Esophagus squamous epithelium (tissue), 5 donors: ENCODE measurements at regions not wholly inside any gene's neighbourhood (a gene's known extent, or its start where the extent isn't known, plus 50 kb on each side); places are given as distances from the start of the nearest gene placed in this dataset.
A peak's percentile ranks its signal among the peaks of the same experiment; 100 is the strongest.

Experiments used
- DNase-seq: peaks from one replicate; lab custom pipeline; 2025; lab: John Stamatoyannopoulos, UW
- H3K27ac ChIP-seq, 4 donors: fragments of 200-600 bp; sonication (generic); one replicate each; pipeline ENCODE4 v1.5.1; 2016 to 2019; ENCODE audit warnings: mild to moderate bottlenecking in 1 of 4
- H3K27me3 ChIP-seq, 4 donors: fragments of 200-600 bp; sonication (generic); 1 replicate in 3 of 4; 2 replicates in 1 of 4; pipeline versions ENCODE4 v1.5.1 to v1.6.0; 2017 to 2021; ENCODE audit warnings: antibody characterized with exemption in 1 of 4
- H3K36me3 ChIP-seq, 3 donors: fragments of 200-600 bp; sonication (generic); one replicate each; pipeline ENCODE4 v1.5.1; 2016 to 2019
- H3K4me1 ChIP-seq, 3 donors: fragments of 200-600 bp; sonication (generic); one replicate each; pipeline ENCODE4 v1.5.1; 2017 to 2019
- H3K4me3 ChIP-seq, 4 donors: fragments of 200-600 bp; sonication (generic); 1 replicate in 3 of 4; 2 replicates in 1 of 4; pipeline ENCODE4 v1.5.1; 2016 to 2019; ENCODE audit warnings: mild to moderate bottlenecking in 2 of 4, moderate library complexity in 1 of 4
- H3K9me3 ChIP-seq, 3 donors: fragments of 200-600 bp; sonication (generic); one replicate each; pipeline ENCODE4 v1.5.1; 2016 to 2019
- POLR2A ChIP-seq, 4 donors: fragments of 450-650 bp; IDR thresholded peaks; one replicate each; pipeline ENCODE4 v1.6.1; 2017; ENCODE audit warnings: antibody characterized with exemption in 4 of 4, mild to moderate bottlenecking in 4 of 4, moderate library complexity in 3 of 4
- WGBS, 2 donors: methylation state at CpG; one replicate each; pipeline ENCODE4 v1.1.5; 2018; 5-methylcytosine and 5-hydroxymethylcytosine counted together
- intact Hi-C: fragments of 100-400 bp; cut with DNase I; formaldehyde crosslinking; loops from one replicate; pipeline ENCODE4 v1.15.0; 2022
- TF ChIP-seq, protein P1 (sequence below), 6 experiments: fragments of 450-650 bp in 4 of 6; fragments of 200-600 bp in 2 of 6; sonication (generic) in 2 of 6; IDR thresholded peaks; one replicate each; pipeline ENCODE4 v1.5.1; 2016 to 2019; ENCODE audit warnings: antibody characterized with exemption in 6 of 6, mild to moderate bottlenecking in 4 of 6, moderate library complexity in 4 of 6
- donor health status: DM: yes; HTN: yes; CAD: no.

DNA sequence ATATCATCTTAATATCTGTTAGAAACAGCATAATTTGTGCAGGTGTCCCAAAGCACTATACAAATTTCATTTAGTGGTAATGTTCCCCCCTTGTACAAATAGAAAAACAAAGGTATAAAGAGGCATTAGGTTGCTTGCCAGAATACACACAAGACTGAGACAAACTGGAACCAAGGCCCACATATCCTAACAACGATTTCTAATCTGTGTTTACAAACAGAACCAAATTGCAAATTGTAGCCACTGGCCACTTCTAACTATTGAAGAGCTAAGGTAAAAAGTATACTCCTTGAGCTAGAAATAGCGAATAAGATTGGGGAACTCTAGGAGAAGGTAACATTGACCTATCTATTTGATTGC, 526.1 kb downstream of the KLF12 start:
- intact Hi-C loops = no loop called here
- no peak overlapping the region for H3K4me3 ChIP-seq
- peaks cover 7 to 83% (median 8%) of the 10 kb centered on the region in 3 donors for H3K4me1 ChIP-seq
- no peaks in the 10 kb centered on the region for H3K36me3 ChIP-seq
- TF ChIP-seq POLR2A (IDR thresholded peaks at IDR 0.05) = no peak
- TF ChIP-seq, protein P1, sequence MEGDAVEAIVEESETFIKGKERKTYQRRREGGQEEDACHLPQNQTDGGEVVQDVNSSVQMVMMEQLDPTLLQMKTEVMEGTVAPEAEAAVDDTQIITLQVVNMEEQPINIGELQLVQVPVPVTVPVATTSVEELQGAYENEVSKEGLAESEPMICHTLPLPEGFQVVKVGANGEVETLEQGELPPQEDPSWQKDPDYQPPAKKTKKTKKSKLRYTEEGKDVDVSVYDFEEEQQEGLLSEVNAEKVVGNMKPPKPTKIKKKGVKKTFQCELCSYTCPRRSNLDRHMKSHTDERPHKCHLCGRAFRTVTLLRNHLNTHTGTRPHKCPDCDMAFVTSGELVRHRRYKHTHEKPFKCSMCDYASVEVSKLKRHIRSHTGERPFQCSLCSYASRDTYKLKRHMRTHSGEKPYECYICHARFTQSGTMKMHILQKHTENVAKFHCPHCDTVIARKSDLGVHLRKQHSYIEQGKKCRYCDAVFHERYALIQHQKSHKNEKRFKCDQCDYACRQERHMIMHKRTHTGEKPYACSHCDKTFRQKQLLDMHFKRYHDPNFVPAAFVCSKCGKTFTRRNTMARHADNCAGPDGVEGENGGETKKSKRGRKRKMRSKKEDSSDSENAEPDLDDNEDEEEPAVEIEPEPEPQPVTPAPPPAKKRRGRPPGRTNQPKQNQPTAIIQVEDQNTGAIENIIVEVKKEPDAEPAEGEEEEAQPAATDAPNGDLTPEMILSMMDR (IDR thresholded peaks at IDR 0.05) = no peak
- 55 to 62% methylated on average over 2 of the region's 2 CpGs for WGBS, 2 donors
- no peaks in the 10 kb centered on the region for H3K9me3 ChIP-seq
- no peaks in the 10 kb centered on the region for H3K27me3 ChIP-seq
- peak overlapping the region in 3 of 4 donors; percentile 55 to 81 (median 69) for H3K27ac ChIP-seq
- no peak for DNase-seq

DNA sequence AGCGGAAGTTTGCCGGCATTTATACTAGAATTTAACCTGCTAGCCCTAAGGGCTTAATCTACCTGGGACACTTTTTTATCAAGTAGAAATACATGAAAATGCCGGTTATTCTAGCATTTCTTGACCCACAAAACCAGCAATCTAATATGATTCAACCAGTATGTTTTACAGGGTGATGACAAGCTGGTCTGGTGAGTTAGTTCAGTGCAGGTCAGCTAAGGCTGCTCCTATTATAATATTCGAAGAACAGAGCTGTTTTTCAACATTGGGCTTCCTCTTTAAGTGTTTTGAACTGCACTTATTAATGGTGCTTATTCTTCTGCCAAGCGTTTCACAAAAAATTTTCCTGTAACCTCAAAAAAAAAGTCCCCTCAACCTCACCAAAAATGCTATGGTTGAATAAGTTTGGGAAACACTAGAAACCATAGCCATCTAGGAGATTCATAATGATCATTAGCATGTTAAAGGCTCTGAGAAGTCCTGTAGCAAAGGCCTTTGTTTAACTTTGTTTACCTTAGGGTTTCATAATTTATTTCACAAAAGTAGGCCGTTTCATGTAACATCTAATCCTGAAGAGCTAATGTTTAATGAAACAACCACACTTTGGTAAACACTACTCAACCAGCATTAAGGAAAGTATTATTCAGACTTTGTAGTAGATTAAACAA, 526.6 kb downstream of the KLF12 start:
- DNase-seq = no peak
- WGBS, 2 donors = 44 to 56% methylated on average over 6 of the region's 6 CpGs
- H3K27ac ChIP-seq = peak overlapping the region; percentile 1 to 81 (median 62)
- peaks cover 7 to 88% (median 8%) of the 10 kb centered on the region in 3 donors for H3K4me1 ChIP-seq
- no peaks in the 10 kb centered on the region for H3K36me3 ChIP-seq
- no peaks in the 10 kb centered on the region for H3K27me3 ChIP-seq
- no peak for TF ChIP-seq POLR2A (IDR thresholded peaks at IDR 0.05)
- TF ChIP-seq, protein P1 (IDR thresholded peaks at IDR 0.05) = no peak
- no peaks in the 10 kb centered on the region for H3K9me3 ChIP-seq
- intact Hi-C loops = no loop called here
- H3K4me3 ChIP-seq = no peak overlapping the region

DNA sequence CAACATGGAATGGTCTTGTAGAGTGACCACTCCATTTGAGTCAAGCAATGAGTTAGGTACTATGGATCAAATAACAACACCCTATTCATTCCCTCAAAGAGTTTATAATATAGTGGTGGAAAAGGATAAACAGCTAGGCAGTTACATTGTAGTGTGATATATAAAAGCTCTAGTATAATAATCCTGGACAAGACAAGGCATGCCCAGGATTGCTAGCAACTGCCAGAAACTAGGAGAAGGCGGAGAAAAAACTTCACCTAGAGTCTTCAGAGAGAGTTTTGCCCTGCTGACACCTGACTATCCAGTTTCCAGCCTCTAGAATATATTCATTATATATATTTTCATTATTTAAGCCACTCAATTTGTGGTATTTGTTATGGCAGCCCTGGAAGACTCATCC, 530.6 kb downstream of the KLF12 start:
- peak overlapping the region in 3 of 4 donors; percentile 40 to 78 (median 62) for H3K27ac ChIP-seq
- TF ChIP-seq POLR2A (IDR thresholded peaks at IDR 0.05) = no peak
- TF ChIP-seq, protein P1 (IDR thresholded peaks at IDR 0.05) = no peak
- H3K4me3 ChIP-seq = no peak overlapping the region
- 31 to 54% methylated on average over 1 of the region's 1 CpG for WGBS, 2 donors
- intact Hi-C loops = no loop called here
- H3K36me3 ChIP-seq = no peaks in the 10 kb centered on the region
- H3K4me1 ChIP-seq = peaks cover 0 to 57% (median 7%) of the 10 kb centered on the region in 3 donors
- DNase-seq = no peak
- no peaks in the 10 kb centered on the region for H3K27me3 ChIP-seq
- no peaks in the 10 kb centered on the region for H3K9me3 ChIP-seq

DNA sequence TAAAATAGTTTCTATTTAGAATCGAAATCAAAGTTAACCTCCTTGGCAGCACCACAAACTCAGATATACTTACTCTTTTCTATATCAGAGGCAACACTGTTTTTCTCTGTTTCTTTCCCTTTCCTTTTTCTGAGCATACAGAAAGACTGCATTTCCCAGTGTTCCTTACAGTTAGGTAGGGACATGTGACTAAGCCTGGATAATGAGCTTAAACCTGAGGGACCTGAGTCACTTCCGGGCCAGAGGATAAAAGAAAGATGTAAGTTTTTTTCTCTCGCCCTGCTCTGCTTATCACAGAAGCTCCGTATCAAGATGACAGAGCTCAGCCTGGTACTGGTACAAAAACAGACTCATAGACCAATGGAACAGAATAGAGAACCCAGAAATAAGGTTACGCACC, 531.9 kb downstream of the KLF12 start:
- no peak for DNase-seq
- TF ChIP-seq, protein P1 (IDR thresholded peaks at IDR 0.05) = no peak
- no peak for TF ChIP-seq POLR2A (IDR thresholded peaks at IDR 0.05)
- WGBS, 2 donors = 53 to 63% methylated on average over 5 of the region's 5 CpGs
- intact Hi-C loops = no loop called here
- Histone ChIP-seq H3K4me1 (peaks cover 0 to 44% (median 7%) of the 10 kb centered on the region in 3 donors), H3K27me3 (no peaks in the 10 kb centered on the region), H3K27ac (peak overlapping the region in 2 of 4 donors; percentile 40 to 62), H3K9me3 (no peaks in the 10 kb centered on the region), H3K4me3 (no peak overlapping the region), H3K36me3 (no peaks in the 10 kb centered on the region)

DNA sequence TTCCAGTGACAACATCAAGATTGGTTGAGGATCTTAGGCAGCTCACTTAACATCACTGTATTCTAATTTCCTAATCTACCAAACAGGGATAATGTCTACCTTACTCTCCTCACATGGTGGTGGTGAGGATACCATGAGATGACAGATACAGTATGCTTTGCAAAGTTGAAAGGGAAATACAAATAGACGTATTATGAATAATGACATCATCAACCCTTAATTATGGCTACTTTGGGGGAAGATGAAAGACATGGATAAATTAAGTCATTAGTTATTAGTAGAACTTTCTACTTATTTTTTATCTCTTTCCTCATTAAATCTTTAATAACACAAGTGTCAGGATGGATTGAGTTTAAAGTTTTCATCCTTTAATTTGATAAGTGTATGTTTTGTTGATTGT, 532.5 kb downstream of the KLF12 start:
- no peaks in the 10 kb centered on the region for H3K36me3 ChIP-seq
- intact Hi-C loops = no loop called here
- DNase-seq = no peak
- TF ChIP-seq POLR2A (IDR thresholded peaks at IDR 0.05) = no peak
- TF ChIP-seq, protein P1 (IDR thresholded peaks at IDR 0.05) = no peak
- H3K27ac ChIP-seq = no peak overlapping the region
- H3K27me3 ChIP-seq = no peaks in the 10 kb centered on the region
- no peaks in the 10 kb centered on the region for H3K9me3 ChIP-seq
- no peak overlapping the region for H3K4me3 ChIP-seq
- WGBS, 2 donors = 83 to 92% methylated on average over 1 of the region's 1 CpG
- H3K4me1 ChIP-seq = peaks cover 0 to 38% (median 4%) of the 10 kb centered on the region in 3 donors
